RPMI8226 (cell line): ENCODE measurements at regions not wholly inside any gene's neighbourhood (a gene's known extent, or its start where the extent isn't known, plus 50 kb on each side); places are given as distances from the start of the nearest gene placed in this dataset.
A peak's percentile ranks its signal among the peaks of the same experiment; 100 is the strongest.

Experiments used
- DNase-seq: peaks from one replicate; pipeline ENCODE4 v3.0.0-alpha.2; 2015

DNA sequence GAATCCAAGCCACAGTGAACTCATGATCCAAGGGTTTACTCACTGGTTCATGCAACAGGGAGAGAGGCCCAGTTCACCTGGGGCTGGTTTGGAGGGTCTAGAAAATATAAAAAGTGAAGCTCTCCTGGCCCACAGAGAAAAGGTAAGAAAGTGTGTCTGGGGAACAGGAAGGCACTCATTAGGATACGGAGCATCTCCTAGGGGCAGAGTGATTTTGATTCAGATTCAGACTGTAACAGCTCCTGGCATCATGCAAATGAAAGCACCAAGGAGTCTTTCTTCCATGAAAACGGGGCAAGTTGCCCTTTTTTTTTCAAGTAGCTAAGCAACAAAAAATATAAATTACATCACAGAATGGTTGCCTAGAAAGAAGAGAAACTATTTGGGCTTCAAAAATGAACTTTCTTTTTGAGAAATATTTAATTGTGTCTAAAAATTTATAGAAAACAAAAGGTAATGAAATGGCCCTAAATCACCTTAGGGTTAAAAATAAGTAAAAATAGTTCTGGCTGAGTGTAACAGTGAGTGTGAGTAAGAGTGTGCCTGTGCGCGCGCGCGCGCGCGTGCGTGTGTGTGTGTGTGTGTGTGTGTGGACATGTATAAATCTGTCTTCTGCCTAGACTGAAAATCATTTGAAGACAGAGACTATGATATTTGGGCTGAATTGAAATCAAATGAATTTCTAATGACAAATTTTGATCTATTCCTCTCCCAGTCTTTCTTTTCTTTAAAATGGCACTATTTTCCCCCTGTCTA is 177.8 kb upstream of the ZNF462 start:
- DNase-seq, result no peak

DNA sequence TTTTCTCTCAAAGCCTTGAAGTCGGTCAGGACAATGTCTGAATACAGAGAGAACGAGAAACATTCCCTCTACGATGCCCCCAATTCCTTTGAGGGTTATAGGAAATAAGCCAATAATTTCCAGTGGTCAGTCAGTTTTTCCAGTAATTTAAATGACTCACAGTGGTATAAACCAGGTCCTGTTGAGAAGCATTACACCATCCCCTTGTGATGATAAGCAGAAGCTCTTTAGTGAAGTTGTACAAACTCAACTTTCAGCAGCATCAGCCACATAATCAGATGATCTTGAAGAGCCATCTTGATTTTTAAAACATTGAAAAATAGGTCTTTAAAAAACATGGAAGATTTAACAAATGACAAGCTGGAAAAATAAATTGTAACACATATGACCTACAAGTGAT is 173.9 kb upstream of the ZNF462 start:
- DNase-seq, result no peak

DNA sequence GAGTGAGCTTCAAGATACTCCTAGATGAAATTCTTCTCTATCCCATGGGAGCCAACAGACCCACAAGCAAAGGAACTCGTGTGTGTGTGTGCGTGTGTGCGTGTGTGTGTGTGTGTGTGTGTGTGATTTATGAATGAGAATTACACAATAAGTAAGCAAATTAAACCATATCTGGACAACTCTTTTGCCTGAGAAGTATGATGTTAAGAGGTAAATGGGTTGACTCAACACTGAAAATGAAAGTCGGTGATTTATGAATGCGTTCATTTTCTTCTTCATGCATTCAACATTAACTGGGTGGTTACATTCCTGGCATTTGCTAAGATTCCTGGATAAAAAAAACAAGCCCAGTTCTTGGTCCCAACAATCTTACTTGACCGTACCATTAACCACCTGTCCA is 171.3 kb upstream of the ZNF462 start:
- no peak for DNase-seq

DNA sequence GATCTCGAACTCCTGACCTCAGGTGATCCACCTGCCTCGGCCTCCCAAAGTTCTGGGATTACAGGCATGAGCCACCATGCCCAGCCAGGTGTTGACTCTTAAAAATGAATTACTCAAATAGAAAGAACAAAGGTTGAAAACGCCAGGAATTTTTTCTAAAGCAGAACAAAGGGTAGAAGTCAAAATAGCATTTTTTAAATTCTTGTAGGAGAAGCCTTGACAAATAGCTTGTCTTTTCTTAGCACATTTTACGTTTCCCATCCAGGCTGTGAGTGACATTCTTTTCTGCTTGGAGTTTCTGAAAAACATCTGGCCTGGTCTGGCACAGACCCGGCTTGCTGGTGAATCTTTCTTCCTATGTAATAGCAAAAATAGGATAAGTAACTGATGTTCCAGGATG is 169.4 kb upstream of the ZNF462 start:
- DNase-seq, result no peak

DNA sequence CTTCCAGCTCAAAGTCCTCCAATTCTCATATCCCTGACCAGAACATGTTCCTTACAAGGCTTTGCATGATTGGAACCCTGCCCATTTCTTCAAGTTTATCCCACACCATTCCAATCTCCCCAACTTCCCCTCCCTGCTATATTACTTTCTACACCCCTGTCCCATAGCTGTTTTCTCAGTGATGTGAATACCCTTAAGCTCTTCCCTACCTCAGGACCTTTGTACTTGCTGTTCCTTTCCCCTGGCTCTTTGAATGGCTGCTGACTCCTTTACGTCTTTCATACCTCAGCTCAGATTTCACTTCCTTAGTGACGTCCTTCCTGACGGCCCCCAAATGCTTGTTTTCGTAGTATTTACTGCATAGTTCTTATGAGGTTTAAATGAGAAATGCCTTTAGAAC is 166.2 kb upstream of the ZNF462 start:
- DNase-seq, result no peak

DNA sequence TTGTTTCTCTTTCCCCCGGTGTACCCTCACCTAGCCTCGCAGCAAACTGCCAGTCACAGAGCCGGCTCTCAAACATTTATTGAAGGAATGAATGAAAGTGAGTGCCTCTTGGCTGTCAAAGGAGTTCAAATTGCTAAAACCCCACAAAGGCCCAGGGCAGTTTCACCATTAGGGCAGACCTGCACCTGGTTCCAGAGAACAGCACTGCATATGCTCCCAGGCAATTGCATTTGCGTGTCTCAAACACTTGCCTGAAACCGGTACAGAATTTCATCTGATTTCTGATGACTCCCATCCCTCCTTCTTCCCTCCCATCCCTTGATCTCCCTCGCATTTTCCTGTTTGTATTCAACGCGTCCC is 165.6 kb upstream of the ZNF462 start:
- DNase-seq, result no peak

DNA sequence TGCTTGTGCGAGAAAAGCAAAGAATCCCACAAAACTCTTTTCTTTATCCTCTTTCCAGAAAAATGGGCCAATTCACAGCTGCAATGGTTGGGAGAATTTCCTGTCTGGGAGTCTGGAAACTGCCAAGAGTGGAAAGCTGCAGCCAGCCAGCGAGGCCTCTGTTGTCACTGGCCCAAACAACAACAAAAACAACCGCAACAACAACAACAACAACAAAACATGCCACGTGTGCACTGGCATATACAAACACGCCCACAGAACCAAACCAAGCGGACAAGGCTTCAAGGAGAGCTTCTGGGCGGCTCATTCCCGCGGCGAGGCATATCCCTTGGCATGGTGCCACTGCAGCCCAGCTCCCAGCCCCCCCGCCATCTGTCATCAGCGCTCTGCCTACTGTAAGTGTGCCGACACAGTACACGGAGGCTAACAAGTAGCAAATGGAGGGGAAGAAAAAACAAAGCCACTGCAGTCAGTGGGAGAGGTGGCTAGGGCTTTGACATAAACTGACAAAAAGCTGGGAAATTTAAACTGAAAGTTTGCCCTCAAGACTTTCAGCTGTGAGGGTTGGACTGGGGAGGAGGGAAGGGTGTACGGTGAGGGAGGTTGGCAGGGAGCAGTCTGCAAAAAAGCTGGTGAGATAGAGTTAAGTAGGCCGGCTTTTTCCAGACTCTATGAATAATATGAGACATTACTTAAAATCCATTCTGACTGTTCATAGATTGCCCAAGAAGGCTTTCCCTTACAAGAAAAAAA is 165.0 kb upstream of the ZNF462 start:
- peak; percentile 6 for DNase-seq

DNA sequence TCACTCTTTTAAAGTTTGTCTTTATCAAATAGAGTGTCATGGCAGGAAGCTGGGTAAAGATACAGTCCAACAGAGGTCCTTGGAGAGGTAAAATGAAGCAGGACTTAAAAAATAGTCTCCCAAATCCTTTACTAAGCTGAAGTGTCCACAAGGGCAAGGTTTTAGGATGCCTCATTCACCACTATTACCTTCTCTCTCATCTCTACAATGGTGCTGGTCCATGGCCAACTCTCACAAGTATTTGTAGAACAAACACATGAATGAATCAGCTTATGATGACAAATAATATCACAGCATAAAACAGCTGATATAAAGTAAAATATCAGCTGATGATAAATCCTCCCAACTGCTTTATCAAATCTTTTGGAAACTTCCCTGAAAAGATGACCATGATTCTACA is 162.3 kb upstream of the ZNF462 start:
- no peak for DNase-seq

DNA sequence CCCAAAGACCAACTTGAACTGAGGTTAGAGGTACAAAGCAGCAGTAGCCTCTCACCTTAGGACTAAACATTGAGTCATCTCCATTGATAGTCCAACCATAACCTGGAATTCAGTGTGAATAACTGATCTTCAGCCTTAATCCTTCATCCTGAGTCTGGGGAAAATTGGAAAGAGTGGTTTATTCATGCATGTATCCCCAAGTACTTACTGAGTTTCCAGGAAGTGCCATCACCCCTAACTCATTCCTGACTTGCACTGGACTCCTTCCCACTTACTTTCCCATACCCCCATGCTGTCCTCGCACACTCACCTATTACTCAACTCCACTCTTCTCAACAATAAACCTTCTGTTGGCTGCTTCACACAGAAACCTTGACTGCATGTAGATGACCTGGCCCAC is 161.4 kb upstream of the ZNF462 start:
- DNase-seq, result no peak

DNA sequence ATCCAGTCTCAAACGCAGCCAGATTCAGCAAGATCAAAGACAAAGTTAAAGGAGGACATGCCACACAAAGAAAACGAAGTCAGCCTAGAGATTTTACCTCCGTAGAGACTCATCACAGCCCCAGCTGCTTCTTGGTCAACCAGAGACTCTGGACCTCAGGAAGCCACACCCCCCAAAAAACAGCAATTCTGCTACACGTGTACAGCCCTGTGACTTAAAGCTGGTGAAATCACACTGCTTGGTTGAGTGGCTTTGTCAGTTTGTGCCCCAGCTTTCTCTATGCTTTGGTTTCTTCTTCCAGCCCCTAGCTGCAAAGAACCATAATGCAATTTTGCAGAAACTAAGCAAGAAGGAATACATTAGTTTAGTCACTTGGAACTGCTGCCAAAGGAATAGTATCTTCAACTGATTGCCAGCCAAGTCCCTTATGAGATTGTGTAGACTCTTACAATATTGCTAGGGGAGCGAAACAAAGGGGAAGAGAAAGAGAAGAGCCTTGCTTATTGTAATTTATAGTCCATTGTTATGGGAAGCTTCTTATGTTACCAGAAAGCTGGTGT is 158.8 kb upstream of the ZNF462 start:
- no peak for DNase-seq

DNA sequence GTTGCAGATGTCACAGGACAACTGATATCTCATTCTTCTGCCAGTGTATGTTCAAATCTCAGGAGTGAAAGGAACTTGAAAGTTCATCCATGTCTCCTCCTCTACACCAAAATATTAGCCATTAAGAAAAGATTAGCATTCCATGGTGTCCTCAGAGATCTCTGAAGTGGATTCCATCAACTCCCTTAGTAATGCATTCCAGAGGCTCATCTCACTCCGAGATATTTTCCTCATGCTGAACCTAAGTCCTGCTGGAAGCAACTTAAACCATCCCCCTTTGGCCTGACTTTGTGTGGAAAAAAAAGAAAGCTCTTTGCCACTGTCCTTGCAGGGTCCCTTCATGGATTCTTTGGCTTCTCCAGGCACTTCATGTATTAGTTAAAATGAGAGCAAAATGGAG is 155.7 kb upstream of the ZNF462 start:
- no peak for DNase-seq

DNA sequence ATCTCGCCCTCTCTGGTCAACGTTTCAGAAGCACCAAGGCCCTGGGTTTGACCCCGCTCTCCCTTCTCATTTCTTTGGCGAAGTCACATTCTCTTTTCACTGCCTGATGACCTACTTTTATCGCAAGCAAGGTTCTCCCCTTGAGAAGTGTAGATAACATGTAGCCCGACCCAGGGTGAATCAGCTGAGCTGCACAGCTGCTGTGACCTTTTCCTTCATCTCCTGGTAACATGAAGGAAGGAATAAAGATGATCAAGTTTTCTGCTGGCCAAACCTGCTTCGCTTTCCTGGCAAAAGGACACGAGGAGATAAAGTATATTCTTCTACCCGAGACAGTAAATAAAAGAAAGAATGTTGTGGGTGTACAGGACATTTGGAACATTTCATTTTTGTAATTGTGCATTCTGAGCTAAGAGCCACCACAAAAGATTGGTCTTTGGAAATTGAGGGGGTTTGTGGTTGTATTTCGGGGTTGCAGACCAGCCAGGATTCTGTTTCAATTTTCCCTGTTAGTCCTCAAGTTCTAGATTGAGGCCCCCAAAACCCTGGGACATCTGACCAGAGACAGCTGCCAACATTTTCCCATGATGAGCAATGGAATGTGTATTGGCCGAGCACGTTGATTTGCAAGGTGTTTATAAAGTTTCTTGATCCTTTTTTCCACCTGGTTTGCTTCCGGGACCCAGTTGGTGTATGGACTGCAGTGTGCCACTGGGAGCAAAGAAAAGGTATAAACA is 155.1 kb upstream of the ZNF462 start:
- DNase-seq, result no peak

DNA sequence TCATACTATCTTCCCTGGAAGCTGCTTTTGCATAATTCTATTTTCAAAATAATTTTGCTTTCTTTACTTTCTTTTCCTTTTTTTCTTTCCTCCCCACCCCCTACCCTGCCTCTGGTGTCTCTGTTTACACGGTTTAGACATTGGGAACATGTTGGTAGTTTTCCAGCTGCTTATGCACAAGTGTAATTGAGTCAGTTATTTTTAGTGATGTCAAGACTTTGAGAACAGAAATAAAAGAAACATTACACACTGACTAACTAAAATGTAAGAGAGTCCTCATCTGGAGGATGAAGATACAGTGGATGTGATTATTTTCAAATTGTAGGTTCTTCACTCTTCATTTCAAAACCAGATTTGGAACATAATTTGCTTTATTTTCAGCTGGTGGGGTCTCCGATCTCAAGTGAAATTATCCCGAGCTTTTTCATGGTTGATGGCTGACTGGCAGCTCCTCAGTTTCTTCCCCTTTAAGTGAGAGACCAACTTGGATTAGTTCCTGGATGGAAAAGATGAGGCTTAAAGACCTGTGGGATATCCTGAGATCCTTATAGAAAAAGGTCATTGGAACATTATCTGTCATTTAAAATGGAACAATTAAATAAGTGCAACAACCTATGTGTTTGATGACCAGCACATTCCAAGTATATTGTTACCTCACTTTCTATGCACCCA is 154.4 kb upstream of the ZNF462 start:
- no peak for DNase-seq

DNA sequence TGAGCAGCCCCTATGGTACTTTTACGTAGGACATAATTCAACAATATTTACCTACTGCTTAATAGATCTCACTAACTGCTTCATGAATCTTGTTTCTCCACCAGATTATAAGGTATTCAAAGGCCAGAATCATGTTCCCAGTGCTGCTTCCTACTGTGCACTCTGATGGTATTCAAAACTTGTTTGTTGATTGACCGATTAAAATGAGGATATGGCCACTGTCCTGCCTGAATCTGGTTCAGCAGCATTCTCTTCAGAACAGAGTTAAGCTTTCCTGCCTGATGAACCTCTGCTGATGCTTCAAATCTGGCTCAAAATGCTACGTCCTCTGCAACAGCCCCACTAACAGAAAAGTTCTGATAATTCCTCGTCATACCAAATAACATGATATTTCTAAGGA is 150.7 kb upstream of the ZNF462 start:
- no peak for DNase-seq

DNA sequence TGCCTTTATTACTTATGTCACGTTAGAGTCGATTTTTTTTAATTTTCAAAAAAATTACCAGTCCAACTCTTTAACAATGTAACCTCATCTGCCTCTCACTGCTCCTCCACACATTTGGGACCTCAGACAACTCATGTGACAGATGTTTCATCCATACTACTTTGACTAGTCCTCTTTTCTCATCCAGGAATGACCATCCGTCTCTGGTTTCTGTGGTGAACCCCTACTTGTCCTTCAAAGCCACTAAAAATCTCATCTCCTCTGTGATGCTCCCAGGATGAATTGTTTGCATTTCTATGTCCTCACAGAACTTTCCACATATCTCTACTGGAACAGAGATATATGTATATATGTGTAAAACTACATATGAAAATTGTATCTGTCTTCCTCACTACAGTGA is 149.8 kb upstream of the ZNF462 start:
- no peak for DNase-seq

DNA sequence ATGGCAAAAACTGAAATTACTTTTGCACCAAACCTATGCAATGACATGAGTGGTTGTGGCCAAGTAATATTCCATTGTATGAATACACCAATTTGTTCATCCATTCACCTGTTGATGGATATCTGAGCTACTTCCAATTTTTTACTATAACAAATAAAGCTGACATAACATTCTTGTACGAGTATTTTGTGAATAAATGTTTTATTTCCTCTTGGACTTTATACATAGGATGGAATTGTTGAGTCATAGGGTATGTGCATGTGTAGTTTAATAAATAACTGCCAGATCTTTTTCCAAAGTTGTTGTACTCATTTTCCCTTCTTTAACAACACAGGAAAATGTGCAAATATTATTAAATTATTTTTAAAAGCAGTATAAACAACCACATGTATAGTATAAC is 146.1 kb upstream of the ZNF462 start:
- DNase-seq, result no peak

DNA sequence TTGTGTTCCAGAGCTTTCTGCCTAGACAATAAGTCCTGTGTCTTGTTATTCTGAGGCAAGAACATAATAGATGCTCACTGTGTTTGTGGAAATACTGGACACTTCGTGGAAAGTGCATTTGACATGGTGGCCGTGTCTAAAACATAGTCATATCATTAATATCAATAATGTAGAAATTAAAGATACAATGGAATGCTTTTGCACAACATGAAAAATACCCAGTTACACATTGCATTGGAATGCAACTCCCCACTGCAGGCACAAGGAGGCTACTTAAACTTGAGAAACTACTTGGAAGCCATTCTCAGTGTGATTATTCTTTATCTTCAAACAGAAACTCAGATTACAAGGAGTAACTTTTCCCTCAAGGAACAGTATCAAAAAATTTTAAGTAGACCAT is 145.3 kb upstream of the ZNF462 start:
- no peak for DNase-seq

DNA sequence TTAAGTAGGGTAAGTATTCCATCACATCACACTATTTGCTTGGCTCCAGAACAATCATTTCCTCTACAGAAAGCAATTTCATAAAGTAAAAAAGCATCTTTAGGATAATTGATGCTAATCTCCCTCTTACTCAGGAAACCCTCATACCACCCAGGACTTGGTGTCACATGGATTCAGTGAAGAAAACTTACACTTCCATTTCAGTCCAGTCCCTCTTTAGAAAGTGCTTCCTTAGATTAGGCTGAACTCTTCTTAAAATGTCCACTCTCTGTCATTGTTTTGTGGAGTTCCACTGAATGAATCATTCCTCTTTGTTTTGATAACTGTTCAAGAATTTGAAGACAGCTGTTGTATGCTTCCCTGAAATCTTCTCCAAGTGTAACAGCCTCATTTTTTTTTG is 144.0 kb upstream of the ZNF462 start:
- no peak for DNase-seq

DNA sequence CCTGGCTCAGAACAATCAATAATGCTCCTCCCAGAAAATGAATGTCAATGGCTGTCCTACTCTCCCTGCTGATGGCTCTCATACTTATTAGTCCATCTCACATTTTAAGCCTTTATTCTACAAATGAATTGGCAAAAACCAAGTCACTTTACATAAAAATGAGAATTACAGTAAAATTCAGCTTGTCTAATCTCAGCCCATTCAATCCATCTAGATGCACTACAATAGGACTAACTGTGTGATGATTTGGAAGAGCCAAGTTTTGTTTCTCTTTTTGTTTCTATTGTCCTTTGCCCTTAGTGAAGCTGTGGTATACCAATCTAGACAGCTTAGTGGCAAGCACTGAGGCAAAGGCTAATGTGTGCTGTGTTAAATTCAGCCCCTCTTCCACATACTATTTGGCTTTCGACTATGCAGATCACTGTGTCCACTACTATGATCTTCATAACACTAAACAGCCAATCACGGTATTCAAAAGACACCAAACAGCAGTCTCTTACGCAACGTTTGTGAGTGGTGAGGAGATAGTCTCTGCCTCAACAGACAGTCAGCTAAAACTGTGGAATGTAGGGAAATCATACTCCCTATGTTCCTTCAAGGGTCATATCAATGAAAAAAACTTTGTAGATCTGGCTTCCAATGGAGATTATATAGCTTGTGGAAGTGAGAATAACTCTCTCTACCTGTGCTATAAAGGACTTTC is 140.8 kb upstream of the ZNF462 start:
- DNase-seq, result no peak

DNA sequence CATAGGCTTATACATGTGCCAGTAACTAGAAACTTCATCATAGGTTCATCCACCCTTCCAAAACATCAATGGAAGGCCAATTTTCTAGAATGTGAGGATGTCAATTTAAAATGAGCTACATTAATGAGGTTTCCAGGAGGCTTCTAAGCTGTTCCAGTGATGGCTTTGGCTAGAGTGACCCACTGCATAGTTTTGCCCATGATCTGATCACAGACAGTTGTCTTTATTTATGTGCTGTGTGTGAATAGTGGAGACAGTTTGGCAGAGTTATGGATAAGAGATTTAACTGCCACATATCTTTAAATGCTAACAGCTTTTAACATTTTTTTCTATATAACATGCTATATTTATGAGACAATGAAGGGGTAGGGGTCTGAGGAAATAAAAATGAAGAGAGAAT is 139.0 kb upstream of the ZNF462 start:
- no peak for DNase-seq

DNA sequence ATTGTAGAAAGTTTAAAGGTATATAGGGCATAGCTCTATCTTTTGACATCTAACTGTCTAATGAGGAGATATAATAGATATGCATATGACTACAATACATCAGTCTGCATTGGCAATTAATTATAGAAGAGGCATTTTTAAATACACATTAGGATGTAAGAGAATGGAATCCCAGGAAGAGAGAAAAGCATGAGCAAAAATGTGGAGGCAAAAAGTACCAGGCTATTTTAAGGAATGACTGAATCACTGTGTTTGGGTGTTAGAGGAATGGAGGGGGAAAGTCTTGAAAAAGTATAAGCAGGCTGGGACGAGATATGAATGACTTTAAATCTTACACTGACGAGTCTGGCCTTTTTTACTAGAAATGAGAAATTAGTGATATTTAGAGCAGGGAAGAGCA is 138.4 kb upstream of the ZNF462 start:
- no peak for DNase-seq

DNA sequence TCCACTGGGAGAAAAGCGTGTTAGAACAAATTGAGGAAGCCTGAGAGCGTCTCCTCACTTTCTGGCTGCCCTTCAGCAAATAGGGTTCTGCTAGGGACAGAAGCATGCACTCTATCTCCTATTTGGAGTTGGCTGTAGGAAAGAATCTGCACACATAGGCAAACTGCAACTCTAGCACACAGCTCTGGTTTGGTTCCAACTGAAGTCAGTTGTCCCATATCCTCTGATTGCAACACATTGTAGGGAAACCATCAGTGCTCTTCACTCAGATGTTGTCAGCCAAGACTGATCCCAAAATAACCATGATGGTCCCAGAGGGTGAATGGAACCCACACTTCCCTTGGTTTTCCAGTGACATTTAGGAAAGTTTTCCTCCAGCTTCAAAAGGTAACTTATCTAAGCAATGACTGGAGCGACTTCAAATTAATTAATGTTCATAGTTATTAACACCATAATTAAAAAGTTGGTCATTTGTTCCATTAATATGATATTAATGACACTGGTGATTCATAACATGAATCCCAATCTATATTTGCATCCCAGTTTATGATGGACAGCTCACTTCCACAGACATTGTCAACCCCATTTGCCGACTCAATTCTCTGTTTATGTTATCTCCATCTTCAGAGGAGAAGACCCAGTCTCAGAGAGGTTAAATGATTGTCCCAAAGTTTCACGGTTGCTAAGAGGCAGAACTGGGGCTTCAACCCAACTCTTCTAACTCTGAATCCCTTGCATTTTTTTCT is 136.7 kb upstream of the ZNF462 start:
- no peak for DNase-seq
